ENCODE measurements at regions not wholly inside any gene's neighbourhood (a gene's known extent, or its start where the extent isn't known, plus 50 kb on each side); places are given as distances from the start of the nearest gene placed in this dataset.

GRCh38 chr3:5494905-5495519, 307.5 kb downstream of the EDEM1 start:
- no peak for DNase-seq
- TF ChIP-seq CTCF (IDR thresholded peaks at IDR 0.05; ENCODE audit: borderline replicate concordance): no peak
- Histone ChIP-seq H3K27ac (replicated peaks) (no peak overlapping the region), H3K9me3 (replicated peaks) (no peaks in the 10 kb centered on the region), H3K4me3 (no peak overlapping the region), H3K36me3 (no peaks in the 10 kb centered on the region), H3K4me1 (no peaks in the 10 kb centered on the region), H3K27me3 (ENCODE audit: low read depth) (no peaks in the 10 kb centered on the region)
- intact Hi-C loops (cut with micrococcal nuclease): no loop called here

- no peak for DNase-seq
- H3K27ac ChIP-seq (replicated peaks): no peak overlapping the region
- intact Hi-C loops (cut with micrococcal nuclease): no loop called here
- no peaks in the 10 kb centered on the region for H3K4me1 ChIP-seq
- TF ChIP-seq CTCF (IDR thresholded peaks at IDR 0.05; ENCODE audit: borderline replicate concordance): no peak
- H3K9me3 ChIP-seq (replicated peaks): no peaks in the 10 kb centered on the region
- no peaks in the 10 kb centered on the region for H3K27me3 ChIP-seq (ENCODE audit: low read depth)
- H3K36me3 ChIP-seq: no peaks in the 10 kb centered on the region
- H3K4me3 ChIP-seq: no peak overlapping the region
Observed at GRCh38 chr3:5497497-5497896, 310.0 kb downstream of the EDEM1 start.

GRCh38 chr3:5498981-5499380, 311.5 kb downstream of the EDEM1 start:
- Histone ChIP-seq H3K4me1 (no peaks in the 10 kb centered on the region), H3K4me3 (no peak overlapping the region), H3K9me3 (replicated peaks) (no peaks in the 10 kb centered on the region), H3K27ac (replicated peaks) (no peak overlapping the region), H3K27me3 (ENCODE audit: low read depth) (no peaks in the 10 kb centered on the region), H3K36me3 (no peaks in the 10 kb centered on the region)
- intact Hi-C loops (cut with micrococcal nuclease): no loop called here
- TF ChIP-seq CTCF (IDR thresholded peaks at IDR 0.05; ENCODE audit: borderline replicate concordance): no peak
- DNase-seq: no peak

- intact Hi-C loops (cut with micrococcal nuclease): no loop called here
- TF ChIP-seq CTCF (IDR thresholded peaks at IDR 0.05; ENCODE audit: borderline replicate concordance): no peak
Observed at GRCh38 chr3:5499404-5499803, 311.9 kb downstream of the EDEM1 start.

GRCh38 chr3:5503136-5503535, 315.6 kb downstream of the EDEM1 start:
- intact Hi-C loops (cut with micrococcal nuclease): no loop called here
- TF ChIP-seq CTCF (IDR thresholded peaks at IDR 0.05; ENCODE audit: borderline replicate concordance): no peak
- peaks cover 1% of the 10 kb centered on the region for H3K9me3 ChIP-seq (replicated peaks)

More at GRCh38 chr3:5499404-5499803, 311.9 kb downstream of the EDEM1 start:
- H3K9me3 ChIP-seq (replicated peaks): no peaks in the 10 kb centered on the region
- H3K27me3 ChIP-seq (ENCODE audit: low read depth): no peaks in the 10 kb centered on the region
- no peak overlapping the region for H3K27ac ChIP-seq (replicated peaks)
- no peaks in the 10 kb centered on the region for H3K4me1 ChIP-seq
- DNase-seq: no peak
- H3K4me3 ChIP-seq: no peak overlapping the region
- H3K36me3 ChIP-seq: no peaks in the 10 kb centered on the region

More at GRCh38 chr3:5503136-5503535, 315.6 kb downstream of the EDEM1 start:
- H3K4me1 ChIP-seq: no peaks in the 10 kb centered on the region
- DNase-seq: no peak
- H3K27me3 ChIP-seq (ENCODE audit: low read depth): no peaks in the 10 kb centered on the region
- H3K4me3 ChIP-seq: no peak overlapping the region
- H3K27ac ChIP-seq (replicated peaks): no peak overlapping the region
- no peaks in the 10 kb centered on the region for H3K36me3 ChIP-seq

All from left ventricle myocardium inferior (tissue), 1 donor.